ENCODE measurements at regions not wholly inside any gene's neighbourhood (a gene's known extent, or its start where the extent isn't known, plus 50 kb on each side); places are given as distances from the start of the nearest gene placed in this dataset.

- Histone ChIP-seq H3K9ac (ENCODE audit: extremely low read depth, insufficient read length, low read length) (no peak overlapping the region), H3K23ac (ENCODE audit: insufficient read length, low read depth, low read length) (no peak overlapping the region), H3K4me1 (ENCODE audit: insufficient read depth, low read length) (no peaks in the 10 kb centered on the region), H2AFZ (ENCODE audit: low read length) (no peak overlapping the region), H3K27ac (ENCODE audit: insufficient read length, low read depth, low read length) (no peak overlapping the region), H3K79me2 (ENCODE audit: insufficient read depth, low read length) (no peaks in the 10 kb centered on the region), H4K8ac (replicated peaks; ENCODE audit: insufficient read length, low read depth, low read length) (no peak overlapping the region), H3K18ac (ENCODE audit: insufficient read length, low read depth, low read length) (no peak overlapping the region), H3K14ac (ENCODE audit: insufficient read depth, low read length) (no peak overlapping the region), H2BK120ac (ENCODE audit: low read depth, low read length, poor library complexity, severe bottlenecking) (no peak overlapping the region), H2BK20ac (ENCODE audit: low read depth, low read length, poor library complexity, severe bottlenecking) (no peak overlapping the region), H2BK5ac (ENCODE audit: insufficient read length, low read length) (no peak overlapping the region), H3K79me1 (ENCODE audit: insufficient read depth, low read depth, low read length, poor library complexity, severe bottlenecking) (no peaks in the 10 kb centered on the region), H4K20me1 (ENCODE audit: control insufficient read depth, insufficient read depth, insufficient read length) (no peaks in the 10 kb centered on the region), H3K4ac (ENCODE audit: low read depth, low read length) (no peak overlapping the region), H3K9me3 (ENCODE audit: control insufficient read depth, low read depth, low read length) (no peaks in the 10 kb centered on the region), H3K4me2 (ENCODE audit: insufficient read depth, insufficient read length, low read length) (no peak overlapping the region), H3K56ac (ENCODE audit: insufficient read length, low read depth, low read length) (no peak overlapping the region), H2AK5ac (ENCODE audit: insufficient read length, low read length) (no peak overlapping the region), H4K5ac (ENCODE audit: insufficient read length, low read depth, low read length) (no peak overlapping the region), H4K91ac (ENCODE audit: insufficient read length, low read depth, low read length) (no peak overlapping the region), H3K23me2 (ENCODE audit: insufficient read length, low read depth, low read length, poor library complexity, severe bottlenecking) (no peaks in the 10 kb centered on the region), H3T11ph (ENCODE audit: low read length) (no peak overlapping the region), H2BK15ac (ENCODE audit: low read depth, low read length) (no peak overlapping the region), H3K27me3 (ENCODE audit: insufficient read depth, low read length) (no peaks in the 10 kb centered on the region), H2BK12ac (ENCODE audit: insufficient read length, low read depth, low read length) (no peak overlapping the region)
- DNase-seq = no peak
- Mint-ChIP-seq H3K36me3 (ENCODE audit: insufficient read depth in 1 of 3, low read depth in 3 of 3) (no peaks in the 10 kb centered on the region), H3K9me3 (no peaks in the 10 kb centered on the region), H3K4me1 (no peaks in the 10 kb centered on the region; a peak in 2 of 4 replicates), H3K4me3 (no peak overlapping the region), H3K27me3 (ENCODE audit: low read depth) (peaks cover 4% of the 10 kb centered on the region), H3K27ac (no peak overlapping the region)
- TF ChIP-seq CTCF (conservative IDR thresholded peaks at IDR 0.05) = no peak
Observed at GRCh38 chr18:72648481-72648960, 104.4 kb upstream of the CBLN2 start.
